Stimulated activated naive CD8-positive, alpha-beta T cell treated with anti-CD3 and anti-CD28 coated beads, Interleukin-15, Interleukin-2, amounts not matched to agents 100 U/mL and 50 U/mL, for 24 hours (primary cell): ENCODE measurements at regions not wholly inside any gene's neighbourhood (a gene's known extent, or its start where the extent isn't known, plus 50 kb on each side); places are given as distances from the start of the nearest gene placed in this dataset.
"Not testable (repeated sequence)": the region's sequence is repeated elsewhere in the genome, so short reads cannot be mapped to it uniquely, and the experiment has no call there.

Experiments used
- ATAC-seq: fragments of 150-1000 bp; cut with Tn5 transposase; one replicate; pipeline ENCODE4 v1.10.0; 2021
- DNase-seq: peaks from one replicate; pipeline ENCODE4 v3.0.0; 2021

- ATAC-seq = no peak
- DNase-seq = no peak
Observed at GRCh38 chr4:64216741-64217140, 192.5 kb downstream of the TECRL start.

- ATAC-seq = no peak
- no peak for DNase-seq
Observed at GRCh38 chr4:64205376-64205775, 203.9 kb downstream of the TECRL start.

- no peak for ATAC-seq
- DNase-seq = no peak
Observed at GRCh38 chr4:64200001-64200555, 209.2 kb downstream of the TECRL start.

- no peak for DNase-seq
- no peak for ATAC-seq
Observed at GRCh38 chr4:64195582-64195981, 213.7 kb downstream of the TECRL start.

- ATAC-seq (no peak), DNase-seq (no peak)
Observed at GRCh38 chr4:64192731-64193412, 216.4 kb downstream of the TECRL start.

GRCh38 chr4:64174247-64174882 lies 234.9 kb downstream of the TECRL start:
- no peak for DNase-seq
- ATAC-seq = no peak

GRCh38 chr4:64166365-64166764 lies 242.9 kb downstream of the TECRL start:
- no peak for DNase-seq
- ATAC-seq = no peak

- ATAC-seq (no peak), DNase-seq (peak; percentile 54)
Observed at GRCh38 chr4:64158648-64159326, 250.5 kb downstream of the TECRL start.

- ATAC-seq = no peak
- DNase-seq = no peak
Observed at GRCh38 chr4:64157397-64157796, 251.9 kb downstream of the TECRL start.

- DNase-seq (no peak), ATAC-seq (no peak)
Observed at GRCh38 chr4:64156253-64156652, 253.0 kb downstream of the TECRL start.

GRCh38 chr4:64146030-64146429 lies 263.2 kb downstream of the TECRL start:
- no peak for DNase-seq
- ATAC-seq = no peak

GRCh38 chr4:64144994-64145393 lies 264.3 kb downstream of the TECRL start:
- ATAC-seq (no peak), DNase-seq (no peak)

- no peak for DNase-seq
- no peak for ATAC-seq
Observed at GRCh38 chr4:64130907-64131306, 278.3 kb downstream of the TECRL start.

- no peak for ATAC-seq
Observed at GRCh38 chr4:64125354-64125753, 283.9 kb downstream of the TECRL start.

GRCh38 chr4:64121803-64122202 lies 287.4 kb downstream of the TECRL start:
- no peak for ATAC-seq

More at GRCh38 chr4:64125354-64125753, 283.9 kb downstream of the TECRL start:
- DNase-seq = no peak

GRCh38 chr4:64105903-64106302 lies 303.3 kb downstream of the TECRL start:
- ATAC-seq (no peak), DNase-seq (no peak)

More at GRCh38 chr4:64121803-64122202, 287.4 kb downstream of the TECRL start:
- no peak for DNase-seq

GRCh38 chr4:64095398-64095797 lies 313.9 kb downstream of the TECRL start:
- ATAC-seq = no peak
- DNase-seq = no peak

GRCh38 chr4:64079316-64079715 lies 329.9 kb downstream of the TECRL start:
- DNase-seq = no peak
- ATAC-seq = no peak

- ATAC-seq = no peak
Observed at GRCh38 chr4:64068096-64068495, 341.2 kb downstream of the TECRL start.

GRCh38 chr4:64062991-64063390 lies 346.3 kb downstream of the TECRL start:
- DNase-seq (no peak), ATAC-seq (no peak)

More at GRCh38 chr4:64068096-64068495, 341.2 kb downstream of the TECRL start:
- no peak for DNase-seq

GRCh38 chr4:64037033-64037432 lies 372.2 kb downstream of the TECRL start:
- not testable (repeated sequence) for ATAC-seq, DNase-seq

GRCh38 chr4:64022560-64022959 lies 386.7 kb downstream of the TECRL start:
- ATAC-seq (no peak), DNase-seq (no peak)

- DNase-seq (no peak), ATAC-seq (no peak)
Observed at GRCh38 chr4:64016893-64017292, 392.4 kb downstream of the TECRL start.
